Kidney epithelial cell (primary cell): ENCODE measurements at regions not wholly inside any gene's neighbourhood (a gene's known extent, or its start where the extent isn't known, plus 50 kb on each side); places are given as distances from the start of the nearest gene placed in this dataset.

Experiments used
- DNase-seq: peaks from one replicate; pipeline ENCODE4 v3.0.0-alpha.2; 2010; ENCODE audit warnings: low read depth
- H3K27me3 ChIP-seq: 2 replicates; pipeline ENCODE4 v1.6.0; 2011; ENCODE audit warnings: low read length; ENCODE audit not compliant: control insufficient read depth, insufficient read depth
- H3K36me3 ChIP-seq: 2 replicates; pipeline ENCODE4 v1.5.1; 2011; ENCODE audit warnings: low read length; ENCODE audit not compliant: control insufficient read depth, insufficient read depth
- H3K4me3 ChIP-seq: 2 replicates; pipeline ENCODE4 v1.5.1; 2011; ENCODE audit warnings: low read depth, mild to moderate bottlenecking, control low read depth, low read length
- CTCF ChIP-seq: IDR thresholded peaks from 2 replicates; pipeline ENCODE4 v1.5.1; 2011; ENCODE audit warnings: mild to moderate bottlenecking, moderate library complexity, low read length, control low read depth, inconsistent platforms; ENCODE audit not compliant: insufficient read depth, poor library complexity, severe bottlenecking

GRCh38 chr22:47384977-47385376 is 622.5 kb downstream of the TBC1D22A start:
- no peaks in the 10 kb centered on the region for H3K27me3 ChIP-seq
- no peak for TF ChIP-seq CTCF
- no peak for DNase-seq
- H3K4me3 ChIP-seq = no peak overlapping the region
- no peaks in the 10 kb centered on the region for H3K36me3 ChIP-seq

- no peak for DNase-seq
- no peak overlapping the region for H3K4me3 ChIP-seq
- H3K36me3 ChIP-seq = no peaks in the 10 kb centered on the region
- TF ChIP-seq CTCF = no peak
- H3K27me3 ChIP-seq = no peaks in the 10 kb centered on the region
These were observed 619.9 kb downstream of the TBC1D22A start for GRCh38 chr22:47382164-47382890.

GRCh38 chr22:47381240-47381639 is 618.8 kb downstream of the TBC1D22A start:
- Histone ChIP-seq H3K4me3 (no peak overlapping the region), H3K27me3 (no peaks in the 10 kb centered on the region), H3K36me3 (no peaks in the 10 kb centered on the region)
- TF ChIP-seq CTCF = no peak
- DNase-seq = no peak

DNA sequence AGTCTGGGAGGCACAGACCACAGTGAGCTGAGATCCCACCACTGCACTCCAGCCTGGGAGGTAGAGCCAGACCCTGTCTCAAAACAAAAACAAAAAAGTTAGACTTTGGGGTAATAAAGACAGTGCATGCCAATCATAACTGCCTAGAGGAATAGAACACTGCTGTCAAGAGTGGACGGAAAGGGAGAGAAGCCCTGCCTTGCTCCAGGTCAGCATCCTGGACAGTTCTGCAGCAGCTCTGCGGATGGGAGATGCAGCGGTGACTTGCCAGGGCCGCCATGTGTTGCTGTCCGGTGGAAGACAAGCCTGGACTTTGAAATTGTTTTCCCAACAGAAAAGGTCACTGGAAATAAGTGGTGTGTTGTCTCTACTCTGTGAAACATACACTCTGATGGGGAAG is 618.2 kb downstream of the TBC1D22A start:
- Histone ChIP-seq H3K4me3 (no peak overlapping the region), H3K27me3 (no peaks in the 10 kb centered on the region), H3K36me3 (no peaks in the 10 kb centered on the region)
- TF ChIP-seq CTCF = no peak
- DNase-seq = no peak

DNA sequence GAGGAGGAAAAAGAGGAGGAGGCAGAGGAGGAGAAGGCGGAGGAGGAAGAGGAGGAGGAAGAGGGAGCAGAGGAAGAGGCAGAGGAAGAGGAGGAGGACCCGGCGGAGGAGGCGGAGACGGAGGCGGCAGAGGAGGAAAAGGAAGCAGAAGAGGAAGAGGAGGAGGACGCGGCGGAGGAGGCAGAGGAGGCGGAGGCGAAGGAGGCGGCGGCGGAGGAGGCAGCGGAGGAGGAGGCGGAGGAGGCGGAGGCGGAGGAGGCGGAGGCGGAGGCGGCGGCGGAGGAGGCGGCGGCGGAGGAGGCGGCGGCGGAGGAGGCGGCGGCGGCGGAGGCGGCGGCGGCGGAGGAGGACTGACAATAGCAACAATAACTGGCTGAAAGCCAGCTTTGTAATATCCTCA is 616.6 kb downstream of the TBC1D22A start:
- Histone ChIP-seq H3K36me3 (no peaks in the 10 kb centered on the region), H3K4me3 (no peak overlapping the region), H3K27me3 (no peaks in the 10 kb centered on the region)
- no peak for TF ChIP-seq CTCF
- no peak for DNase-seq
